ENCODE measurements at regions not wholly inside any gene's neighbourhood (a gene's known extent, or its start where the extent isn't known, plus 50 kb on each side); places are given as distances from the start of the nearest gene placed in this dataset.
"Not testable (repeated sequence)": the region's sequence is repeated elsewhere in the genome, so short reads cannot be mapped to it uniquely, and the experiment has no call there.

DNA sequence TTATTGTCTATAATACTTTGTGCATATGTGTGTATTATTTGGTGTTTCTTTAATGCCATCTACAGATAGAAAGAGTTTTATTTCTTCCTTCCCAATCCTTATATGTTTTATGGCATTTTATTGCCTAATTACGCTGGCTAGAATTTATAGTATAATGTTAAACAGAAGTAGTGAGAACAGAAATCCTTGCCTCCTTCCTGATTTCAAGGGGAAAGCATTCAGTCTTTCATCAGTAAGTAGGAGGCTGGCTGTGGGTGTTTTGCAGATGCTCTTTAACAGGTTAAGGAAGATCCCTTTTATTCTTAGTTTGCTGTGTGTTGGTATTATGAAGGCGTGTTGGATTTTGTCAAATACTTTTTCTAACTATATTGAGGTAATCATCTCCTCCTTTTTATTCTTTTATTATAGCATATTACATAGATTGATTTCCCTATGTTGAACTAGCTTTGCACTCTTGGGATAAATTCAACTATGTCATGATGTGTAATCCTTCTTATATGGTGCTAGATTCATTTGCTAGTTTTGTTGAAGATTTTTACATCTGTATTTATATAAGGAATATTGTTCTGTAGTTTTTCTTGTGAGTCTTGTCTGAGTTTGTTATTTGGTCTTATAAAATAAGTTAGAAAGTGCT is 204.6 kb downstream of the ANKRD30B start:
- TF ChIP-seq, protein P1, sequence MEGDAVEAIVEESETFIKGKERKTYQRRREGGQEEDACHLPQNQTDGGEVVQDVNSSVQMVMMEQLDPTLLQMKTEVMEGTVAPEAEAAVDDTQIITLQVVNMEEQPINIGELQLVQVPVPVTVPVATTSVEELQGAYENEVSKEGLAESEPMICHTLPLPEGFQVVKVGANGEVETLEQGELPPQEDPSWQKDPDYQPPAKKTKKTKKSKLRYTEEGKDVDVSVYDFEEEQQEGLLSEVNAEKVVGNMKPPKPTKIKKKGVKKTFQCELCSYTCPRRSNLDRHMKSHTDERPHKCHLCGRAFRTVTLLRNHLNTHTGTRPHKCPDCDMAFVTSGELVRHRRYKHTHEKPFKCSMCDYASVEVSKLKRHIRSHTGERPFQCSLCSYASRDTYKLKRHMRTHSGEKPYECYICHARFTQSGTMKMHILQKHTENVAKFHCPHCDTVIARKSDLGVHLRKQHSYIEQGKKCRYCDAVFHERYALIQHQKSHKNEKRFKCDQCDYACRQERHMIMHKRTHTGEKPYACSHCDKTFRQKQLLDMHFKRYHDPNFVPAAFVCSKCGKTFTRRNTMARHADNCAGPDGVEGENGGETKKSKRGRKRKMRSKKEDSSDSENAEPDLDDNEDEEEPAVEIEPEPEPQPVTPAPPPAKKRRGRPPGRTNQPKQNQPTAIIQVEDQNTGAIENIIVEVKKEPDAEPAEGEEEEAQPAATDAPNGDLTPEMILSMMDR (IDR thresholded peaks at IDR 0.05; ENCODE audit: insufficient read depth, low read length, poor library complexity, severe bottlenecking), result not testable (repeated sequence)
- not testable (repeated sequence) for TF ChIP-seq EZH2phosphoT487 (conservative IDR thresholded peaks at IDR 0.05; ENCODE audit: low read length)
